HG03571 (cell line): ENCODE measurements at regions not wholly inside any gene's neighbourhood (a gene's known extent, or its start where the extent isn't known, plus 50 kb on each side); places are given as distances from the start of the nearest gene placed in this dataset.
"Not testable (repeated sequence)": the region's sequence is repeated elsewhere in the genome, so short reads cannot be mapped to it uniquely, and the experiment has no call there.

Experiments
- ATAC-seq: cut with Tn5 transposase; IDR thresholded peaks from one replicate; pipeline ENCODE4 v1.9.1; 2021; ENCODE audit not compliant: unreplicated experiment

- ATAC-seq = not testable (repeated sequence)
Measured at GRCh38 chr9:62798884-62799850, 1609.3 kb downstream of the SPATA31A7 start.

GRCh38 chr9:62799851-62800371, 1610.1 kb downstream of the SPATA31A7 start:
- ATAC-seq = peak; percentile 16

- not testable (repeated sequence) for ATAC-seq
Measured at GRCh38 chr9:62800451-62801371, 1610.9 kb downstream of the SPATA31A7 start.

DNA sequence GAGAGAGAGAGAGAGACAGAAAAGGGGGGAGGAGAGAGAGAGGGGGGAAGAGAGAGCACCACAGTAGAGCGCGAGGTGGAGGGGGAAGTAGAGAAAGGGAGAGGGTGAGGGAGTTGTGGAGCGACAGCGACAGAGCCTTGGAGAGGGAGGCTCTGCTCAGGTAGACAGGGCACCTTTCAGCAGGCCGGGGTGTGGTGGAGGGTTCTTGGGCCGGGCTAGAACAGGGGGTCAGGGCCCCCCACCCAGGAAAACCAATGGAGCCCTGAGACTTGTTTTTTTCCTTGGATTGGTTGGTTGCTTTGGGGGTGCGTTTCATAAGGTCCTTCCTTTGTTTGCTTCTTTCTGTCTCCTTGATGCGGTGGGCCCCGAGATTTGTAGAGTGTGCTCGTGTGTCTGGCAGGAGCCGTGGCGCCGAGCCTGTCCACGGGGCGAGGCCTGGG, 1611.6 kb downstream of the SPATA31A7 start:
- ATAC-seq = not testable (repeated sequence)

GRCh38 chr9:62801961-62802718, 1612.3 kb downstream of the SPATA31A7 start:
- ATAC-seq = peak; percentile 100

GRCh38 chr9:62802719-62803079, 1612.9 kb downstream of the SPATA31A7 start:
- not testable (repeated sequence) for ATAC-seq

DNA sequence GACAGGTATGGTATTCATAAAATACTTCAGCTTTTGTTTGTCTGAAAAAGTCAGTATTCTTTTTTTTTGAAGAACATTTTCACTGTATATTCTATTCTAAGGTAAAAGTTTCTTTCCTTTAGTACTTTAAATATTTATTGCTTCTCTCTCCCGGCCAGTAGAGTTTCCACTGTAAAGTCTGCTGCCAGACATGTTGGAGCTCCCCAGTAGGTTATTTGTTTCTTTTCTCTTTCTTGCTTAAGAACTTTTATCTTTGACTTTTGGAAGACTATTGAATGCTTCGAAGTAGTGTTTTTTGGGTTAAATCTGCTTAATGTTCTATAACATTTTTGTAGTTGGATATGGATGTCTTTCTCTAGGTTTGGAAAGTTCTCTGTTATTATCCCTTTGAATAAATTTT, 1613.3 kb downstream of the SPATA31A7 start:
- not testable (repeated sequence) for ATAC-seq

DNA sequence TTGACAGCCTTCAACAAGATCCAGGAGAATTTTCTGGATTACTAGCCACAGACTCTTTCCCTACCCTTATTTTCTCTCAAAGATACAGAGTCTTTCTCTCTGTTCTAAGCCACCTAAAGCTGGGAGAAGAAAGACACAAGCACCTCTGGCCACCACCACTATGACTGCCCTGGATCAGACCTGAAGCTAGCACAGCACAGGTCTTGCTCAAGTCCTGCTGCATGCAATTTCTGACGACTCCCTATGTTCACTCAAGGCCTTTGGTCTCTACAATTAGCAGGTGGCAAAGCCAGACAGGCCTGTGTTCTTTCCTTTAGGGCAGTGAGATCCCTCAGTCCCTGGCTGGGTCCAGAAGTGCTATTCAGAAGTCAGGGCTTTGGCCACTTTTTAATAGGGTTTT, 1614.5 kb downstream of the SPATA31A7 start:
- ATAC-seq = not testable (repeated sequence)

- ATAC-seq = not testable (repeated sequence)
Measured at GRCh38 chr9:62807424-62807823, 1617.6 kb downstream of the SPATA31A7 start.

- not testable (repeated sequence) for ATAC-seq
Measured at GRCh38 chr9:62808081-62808480, 1618.2 kb downstream of the SPATA31A7 start.

DNA sequence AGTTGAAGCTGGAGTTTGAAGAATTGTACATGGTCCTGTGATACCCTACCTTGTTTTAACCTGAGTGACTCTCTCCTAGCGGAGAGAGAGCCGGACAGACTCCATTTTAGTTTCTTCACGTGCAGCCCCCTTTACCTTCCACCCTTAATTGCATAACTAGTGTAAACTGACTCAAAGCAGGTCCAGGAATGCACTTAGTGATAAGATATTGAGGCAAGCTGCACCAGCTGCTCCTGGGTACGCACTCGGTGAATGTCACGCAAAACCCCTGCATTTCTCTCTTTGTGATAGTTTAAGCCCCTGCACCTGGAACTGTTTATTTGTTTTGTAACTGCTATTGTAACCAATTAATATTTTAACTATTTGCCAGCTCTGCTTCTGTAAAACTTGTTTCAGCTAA, 1620.5 kb downstream of the SPATA31A7 start:
- not testable (repeated sequence) for ATAC-seq

GRCh38 chr9:62810811-62811315, 1621.0 kb downstream of the SPATA31A7 start:
- ATAC-seq = not testable (repeated sequence)

GRCh38 chr9:62815436-62815835, 1625.6 kb downstream of the SPATA31A7 start:
- ATAC-seq = not testable (repeated sequence)

GRCh38 chr9:62816331-62816730, 1626.5 kb downstream of the SPATA31A7 start:
- ATAC-seq = not testable (repeated sequence)

DNA sequence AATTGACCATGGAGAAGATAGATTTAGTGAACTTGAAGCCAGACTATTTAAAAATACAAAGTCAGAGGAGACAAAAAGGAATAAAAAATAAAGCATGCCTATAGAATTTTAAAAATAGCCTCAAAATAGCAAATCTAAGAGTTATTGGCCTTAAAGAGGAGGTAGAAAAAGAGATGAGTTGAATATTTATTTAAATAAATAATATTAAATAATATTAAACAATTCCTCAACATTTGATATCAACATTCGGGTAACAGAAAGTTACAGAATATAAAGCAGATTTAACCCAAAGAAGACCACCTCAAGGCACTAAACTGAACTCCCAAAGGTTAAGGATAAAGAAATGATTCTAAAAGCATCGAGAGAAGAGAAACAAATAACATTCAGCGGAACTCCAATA, 1627.4 kb downstream of the SPATA31A7 start:
- ATAC-seq = not testable (repeated sequence)

DNA sequence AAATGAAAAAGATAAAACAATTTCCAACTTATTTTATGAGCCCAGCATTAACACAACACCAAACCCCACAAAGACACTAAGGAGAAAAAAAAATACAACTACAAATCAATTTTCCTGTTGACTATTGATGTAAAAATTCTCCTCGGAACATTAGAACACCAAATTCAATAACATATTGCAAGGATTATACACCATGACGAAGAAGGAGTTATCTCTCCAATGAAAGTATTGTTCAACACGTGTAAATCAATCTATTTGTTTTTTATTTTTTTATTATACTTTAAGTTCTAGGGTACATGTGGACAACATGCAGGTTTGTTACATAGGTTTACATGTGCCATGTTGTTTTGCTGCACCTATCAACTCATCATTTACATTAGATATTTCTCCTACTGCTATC, 1632.3 kb downstream of the SPATA31A7 start:
- not testable (repeated sequence) for ATAC-seq

- not testable (repeated sequence) for ATAC-seq
Measured at GRCh38 chr9:62827957-62828907, 1638.4 kb downstream of the SPATA31A7 start.

GRCh38 chr9:62830829-62831459, 1641.1 kb downstream of the SPATA31A7 start:
- ATAC-seq = not testable (repeated sequence)
